LoVo (cell line): ENCODE measurements at regions not wholly inside any gene's neighbourhood (a gene's known extent, or its start where the extent isn't known, plus 50 kb on each side); places are given as distances from the start of the nearest gene placed in this dataset.

ENCODE experiments used
- DNase-seq: peaks from one replicate; pipeline ENCODE4 v3.0.0-alpha.2; 2016; ENCODE audit warnings: low spot score

DNA sequence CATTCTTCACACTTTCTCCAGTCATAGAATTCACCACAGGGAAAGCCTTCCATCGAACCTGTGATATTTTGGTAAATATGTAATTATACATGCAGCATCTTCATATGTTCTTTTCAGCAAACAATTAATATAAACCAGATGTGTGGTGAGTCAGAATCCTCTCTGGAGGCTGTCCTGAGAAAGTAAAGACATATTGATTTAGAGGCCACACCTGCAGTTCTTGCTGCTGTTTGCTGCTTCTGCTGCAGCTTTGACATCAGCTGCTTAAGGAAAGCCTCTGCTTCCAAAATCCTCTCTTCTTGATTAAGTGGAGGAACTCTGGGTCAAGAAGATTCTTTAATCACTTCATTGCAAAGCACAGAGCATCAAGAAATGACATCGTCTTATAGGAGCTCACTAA is 568.8 kb upstream of the ZEB2 start:
- no peak for DNase-seq

DNA sequence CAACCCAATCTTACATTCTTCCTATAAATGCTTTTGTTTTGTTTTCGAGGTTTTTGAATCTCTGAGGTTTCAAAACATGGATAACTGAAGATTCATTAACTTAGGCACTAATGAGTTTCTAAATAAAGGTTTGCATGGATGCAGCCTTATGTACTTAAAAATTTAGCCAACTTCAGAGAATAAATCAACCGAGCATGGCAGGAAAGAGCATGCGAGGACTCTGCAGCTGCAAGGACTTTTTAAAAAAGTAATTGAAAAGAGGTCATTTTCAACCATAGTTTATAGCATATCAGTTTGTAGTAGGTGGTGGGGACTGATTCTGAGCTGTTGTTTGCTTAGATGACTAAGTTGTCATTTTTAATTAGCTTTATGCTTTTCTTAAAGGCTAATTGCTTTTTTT is 567.0 kb upstream of the ZEB2 start:
- DNase-seq = no peak

DNA sequence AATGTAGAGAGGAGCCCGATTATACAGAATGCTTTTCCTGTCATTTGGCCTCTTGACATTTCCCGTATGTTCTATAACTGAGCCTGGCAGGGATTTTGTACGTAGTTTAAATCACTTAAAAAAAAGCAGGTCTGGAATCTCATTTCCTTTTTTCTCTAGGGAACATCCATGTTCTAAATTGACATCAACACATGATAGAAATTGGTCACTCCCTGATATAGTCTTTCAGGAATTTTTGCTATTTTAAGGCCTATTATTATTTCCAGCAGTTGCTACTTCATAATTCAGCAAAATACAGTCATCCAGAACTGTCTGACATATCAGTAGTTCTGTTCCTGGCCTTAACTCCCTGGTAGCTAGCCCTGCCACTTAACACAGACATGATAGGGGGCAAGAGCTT is 565.7 kb upstream of the ZEB2 start:
- DNase-seq = no peak

DNA sequence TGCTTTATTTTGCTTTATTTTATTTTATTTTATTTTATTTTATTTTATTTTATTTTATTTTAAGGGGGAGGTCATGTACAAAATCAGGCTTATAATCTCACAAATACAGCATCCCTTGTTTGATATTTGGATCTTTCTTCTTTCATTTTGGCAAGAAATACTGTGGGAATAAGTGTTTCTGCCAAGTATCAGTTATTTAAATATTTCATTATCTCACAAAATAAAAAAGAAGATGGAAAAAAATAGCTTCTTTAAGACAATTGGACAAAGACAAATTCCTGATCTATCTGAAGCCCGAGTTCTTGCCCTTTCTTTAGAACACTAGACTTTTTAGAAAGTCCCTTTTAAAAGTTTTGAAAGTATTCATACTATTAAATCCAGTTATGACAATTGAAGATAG is 560.5 kb upstream of the ZEB2 start:
- no peak for DNase-seq

DNA sequence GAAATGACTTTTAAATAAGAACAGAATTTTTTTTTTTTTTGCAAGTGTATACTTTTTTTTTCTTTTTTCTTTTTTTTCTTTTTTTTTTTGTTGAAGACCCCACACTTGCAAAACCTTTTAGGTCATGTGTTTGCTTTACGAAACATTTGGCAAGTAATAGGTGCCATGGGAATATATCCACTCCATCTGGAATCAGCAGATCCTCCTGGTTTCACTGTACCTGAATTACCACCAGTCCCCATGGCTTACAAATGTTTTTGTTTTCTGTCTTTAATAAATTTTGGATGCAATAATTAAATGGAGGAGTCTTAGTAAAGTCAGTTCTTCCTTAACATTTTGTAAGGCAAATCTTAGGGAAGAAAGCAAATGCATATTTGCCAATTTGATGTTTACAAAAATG is 559.7 kb upstream of the ZEB2 start:
- DNase-seq = no peak

DNA sequence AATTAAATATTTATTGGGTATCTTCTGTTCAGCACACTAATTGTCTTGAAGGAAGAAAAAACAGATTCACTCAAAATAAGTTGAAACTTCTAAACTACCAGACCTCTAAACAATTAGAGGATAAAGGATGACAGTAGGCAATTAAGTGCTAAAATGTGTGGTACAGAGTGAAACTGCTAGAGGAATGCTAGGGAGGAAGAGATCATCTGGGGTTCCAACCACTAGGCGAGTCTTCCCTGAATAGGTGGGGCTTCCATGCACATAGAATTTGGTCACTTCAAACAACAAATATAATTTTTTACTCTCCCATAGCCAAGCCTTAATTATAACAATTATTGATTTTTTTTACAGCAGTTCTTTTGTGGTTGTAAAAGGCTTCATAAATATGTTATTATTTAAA is 559.0 kb upstream of the ZEB2 start:
- no peak for DNase-seq

DNA sequence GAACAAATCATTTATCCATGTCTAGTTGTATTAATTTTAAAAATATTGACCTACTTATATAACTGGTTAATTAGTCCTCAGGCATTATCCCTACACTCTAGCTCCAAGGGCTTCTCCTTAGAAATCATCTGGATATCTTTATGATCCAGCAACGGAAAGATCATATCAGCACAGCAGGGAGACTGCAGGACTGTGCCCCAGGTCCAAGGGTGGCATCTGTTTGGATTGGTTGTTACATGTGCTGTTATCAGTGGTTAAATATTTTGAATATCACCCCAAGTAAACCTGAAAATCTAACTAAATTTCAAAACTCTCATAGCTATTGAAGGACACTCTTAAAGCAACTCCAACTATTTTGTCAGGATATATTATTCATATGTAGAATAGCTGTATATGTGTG is 556.2 kb upstream of the ZEB2 start:
- no peak for DNase-seq

DNA sequence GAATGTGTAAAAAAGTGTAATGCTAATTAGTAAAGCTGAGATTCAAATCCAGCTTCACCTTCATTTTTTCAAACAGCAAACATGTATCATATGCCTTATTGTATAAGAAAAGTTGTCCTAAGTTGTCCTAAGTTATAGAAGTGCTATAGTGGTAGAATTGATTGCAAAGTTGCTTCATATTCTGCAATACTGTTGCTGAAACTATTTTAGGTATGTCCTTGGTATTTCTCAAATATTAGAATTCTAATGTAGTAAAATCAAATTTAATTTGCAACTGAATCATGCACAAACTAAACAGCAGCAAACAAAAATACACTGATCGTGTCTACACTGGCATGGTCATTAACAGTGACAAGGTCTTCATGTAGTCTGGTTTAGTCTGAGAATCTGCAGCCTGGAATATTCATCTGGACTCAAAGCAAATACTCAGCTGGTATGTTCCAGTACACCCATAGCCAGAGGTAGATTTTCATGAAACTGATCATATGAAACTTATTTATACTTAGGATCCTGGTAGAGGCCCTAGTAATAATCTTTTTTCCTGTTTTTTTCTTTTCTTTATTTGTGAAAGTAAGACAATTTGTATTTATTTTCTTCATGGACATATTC is 555.6 kb upstream of the ZEB2 start:
- no peak for DNase-seq

DNA sequence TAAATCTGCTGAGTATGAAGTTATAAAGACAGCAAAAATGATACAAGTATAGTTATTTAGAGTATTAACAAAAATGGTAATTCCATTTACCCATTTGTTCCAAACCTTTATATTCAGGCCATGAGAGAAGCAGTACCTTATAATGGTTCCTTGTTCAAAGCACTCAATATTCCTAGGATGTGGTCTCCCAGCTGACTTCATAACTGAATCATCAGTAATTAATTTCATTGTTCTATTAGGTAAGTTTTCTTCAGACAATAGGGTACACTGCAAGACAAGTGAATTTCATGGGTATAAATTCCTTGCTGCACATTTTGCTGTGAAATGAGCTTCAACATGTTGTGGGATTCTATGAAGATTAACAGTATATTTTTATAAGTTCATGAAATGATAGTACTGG is 550.8 kb upstream of the ZEB2 start:
- DNase-seq = no peak

DNA sequence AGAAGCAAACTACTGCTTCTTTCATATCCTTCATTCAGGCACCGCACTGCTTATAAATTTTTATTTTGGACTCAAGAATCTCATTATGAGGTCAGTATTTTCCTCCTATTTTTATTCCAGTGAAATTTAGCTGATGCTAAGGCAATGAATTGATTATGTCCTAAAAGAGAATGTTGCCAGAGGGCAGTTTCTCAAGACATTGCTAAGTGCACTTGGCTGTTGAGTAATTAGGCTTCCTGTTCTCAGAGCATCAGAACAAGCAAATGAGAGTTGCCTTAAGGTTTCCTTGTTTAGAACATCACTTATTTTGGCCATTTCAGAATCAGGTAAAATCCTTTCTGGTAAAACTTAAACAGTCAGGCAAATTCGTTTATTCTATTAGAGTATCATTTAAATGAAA is 548.6 kb upstream of the ZEB2 start:
- DNase-seq = no peak

DNA sequence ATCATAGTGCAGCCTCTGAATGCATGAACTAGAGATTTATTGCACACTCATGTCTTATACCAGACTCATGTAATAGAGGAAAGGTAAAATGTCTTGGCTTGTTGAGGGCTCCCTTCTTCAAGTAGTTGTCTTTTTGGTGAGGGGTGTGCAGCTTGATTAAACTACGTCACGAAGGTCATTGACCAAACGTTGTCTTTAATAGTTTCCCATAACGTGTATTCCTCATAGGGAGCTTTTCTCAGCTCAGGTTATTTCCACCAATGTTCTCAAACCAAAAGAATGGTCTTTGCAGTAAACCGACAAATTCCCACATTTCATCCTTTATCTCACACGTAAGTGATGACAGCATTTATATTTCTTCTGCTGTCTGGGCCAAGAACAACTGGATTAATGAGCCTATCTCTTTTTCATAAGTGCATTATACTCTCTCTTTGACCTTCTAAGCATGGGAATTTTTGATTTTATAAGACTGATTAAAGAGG is 547.7 kb upstream of the ZEB2 start:
- no peak for DNase-seq

DNA sequence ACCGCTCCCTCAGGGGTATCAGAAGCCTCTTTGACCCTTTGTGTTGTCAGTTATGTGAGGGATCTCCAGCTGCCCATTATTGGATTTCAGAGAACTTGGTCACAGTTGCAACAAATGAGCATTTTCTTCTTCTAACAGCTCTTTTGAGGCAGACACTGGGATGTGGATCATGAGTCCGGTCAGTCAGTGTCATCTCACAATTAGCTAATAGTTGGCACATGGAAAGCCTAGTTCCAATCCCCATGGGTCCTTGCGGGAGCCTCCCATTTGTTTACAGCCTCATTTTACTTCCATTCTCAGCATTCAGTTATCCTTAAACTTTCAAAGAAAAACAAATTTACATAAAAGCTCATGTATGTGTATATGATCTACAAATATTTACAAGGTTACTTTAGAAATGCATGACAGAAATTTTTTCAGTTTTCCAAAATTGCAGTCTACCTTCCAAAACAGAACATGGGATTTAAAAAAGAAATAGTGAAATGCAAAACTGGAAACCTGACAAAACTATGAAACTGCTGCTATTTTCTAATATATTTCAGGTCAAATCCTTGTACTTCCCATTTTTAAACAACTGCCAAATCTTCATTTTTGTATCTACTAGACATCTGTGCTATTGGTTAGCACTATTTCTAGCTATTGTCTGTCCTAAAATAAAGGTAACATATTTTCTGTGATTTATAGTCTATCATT is 547.1 kb upstream of the ZEB2 start:
- DNase-seq = no peak

DNA sequence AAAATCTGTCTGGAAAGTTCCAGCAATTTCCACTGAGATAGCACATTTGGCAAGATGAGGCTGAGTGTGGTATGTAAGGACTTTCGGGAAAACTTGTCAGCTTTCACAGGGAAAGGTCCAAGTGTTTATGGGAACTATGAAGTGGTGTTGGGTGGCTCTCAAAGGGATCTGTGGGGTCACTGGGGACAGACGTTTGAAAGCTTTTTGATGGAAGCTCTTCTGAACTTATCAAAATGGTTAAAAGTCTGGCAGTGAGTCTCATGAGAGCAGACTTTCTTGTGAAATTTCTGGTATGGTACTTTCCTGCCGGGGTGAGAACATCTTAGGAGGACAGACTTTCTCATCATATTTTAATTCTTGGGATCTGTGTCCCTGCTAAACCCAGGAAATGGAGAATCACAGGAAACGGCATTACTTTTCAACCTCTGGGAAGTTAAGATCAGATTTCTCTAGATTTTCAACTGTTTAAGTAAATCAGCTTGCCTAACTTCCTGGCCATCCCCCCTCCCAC is 546.3 kb upstream of the ZEB2 start:
- no peak for DNase-seq

DNA sequence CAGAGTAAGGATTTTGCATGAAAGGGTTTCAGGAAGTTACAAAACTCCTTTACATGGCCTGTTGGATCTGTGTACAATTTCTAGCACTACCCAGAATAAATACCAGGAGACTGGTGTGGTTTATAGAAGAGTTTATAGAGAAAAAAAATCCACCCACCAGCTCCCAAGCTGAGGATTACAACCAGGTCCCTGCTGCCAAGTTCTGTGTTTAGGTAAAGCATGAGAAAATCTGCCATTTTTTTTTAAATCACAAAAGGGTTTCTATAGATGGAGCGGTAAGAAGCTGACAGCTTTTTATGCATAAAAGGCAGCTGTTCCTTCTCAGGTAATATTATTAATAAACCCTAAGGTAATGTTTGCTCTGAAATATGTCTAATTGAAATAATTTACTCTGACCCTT is 545.4 kb upstream of the ZEB2 start:
- DNase-seq = no peak

DNA sequence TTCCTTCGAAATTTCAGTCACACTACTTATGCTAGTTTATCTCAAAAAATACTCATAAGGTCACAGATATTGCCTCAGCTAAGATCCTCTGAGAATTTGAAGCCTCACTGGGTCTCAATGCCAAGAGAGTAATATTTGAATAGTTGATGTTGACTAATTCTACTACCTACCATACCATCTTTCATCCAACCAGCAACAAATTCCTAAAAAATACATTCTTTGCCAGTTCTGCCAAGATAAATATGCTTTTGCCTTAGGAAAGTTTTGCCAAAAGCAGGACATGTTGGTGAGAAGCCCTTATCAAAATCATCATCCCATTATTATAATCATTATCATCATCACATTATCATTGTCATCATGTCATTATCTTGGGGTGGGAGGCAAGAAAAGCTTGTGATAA is 544.6 kb upstream of the ZEB2 start:
- DNase-seq = no peak

DNA sequence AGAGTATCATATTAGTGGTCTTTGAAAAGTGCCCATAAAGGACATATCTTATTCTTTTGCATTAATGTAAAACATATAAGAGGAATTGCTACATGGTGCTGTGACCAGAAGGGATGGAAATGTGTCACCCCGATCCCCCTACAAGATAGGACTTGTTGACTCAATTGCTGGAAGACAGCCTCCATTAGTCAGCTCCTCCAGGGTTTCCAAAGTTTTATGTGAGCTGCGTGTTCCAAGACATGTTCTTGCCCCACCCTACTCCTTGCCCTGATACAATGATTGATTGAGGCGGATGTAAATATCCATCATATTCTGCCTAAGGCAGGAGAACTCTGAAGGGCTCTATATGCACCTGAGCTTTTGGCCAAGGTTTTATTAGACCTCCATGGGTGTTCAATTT is 541.0 kb upstream of the ZEB2 start:
- DNase-seq = no peak

DNA sequence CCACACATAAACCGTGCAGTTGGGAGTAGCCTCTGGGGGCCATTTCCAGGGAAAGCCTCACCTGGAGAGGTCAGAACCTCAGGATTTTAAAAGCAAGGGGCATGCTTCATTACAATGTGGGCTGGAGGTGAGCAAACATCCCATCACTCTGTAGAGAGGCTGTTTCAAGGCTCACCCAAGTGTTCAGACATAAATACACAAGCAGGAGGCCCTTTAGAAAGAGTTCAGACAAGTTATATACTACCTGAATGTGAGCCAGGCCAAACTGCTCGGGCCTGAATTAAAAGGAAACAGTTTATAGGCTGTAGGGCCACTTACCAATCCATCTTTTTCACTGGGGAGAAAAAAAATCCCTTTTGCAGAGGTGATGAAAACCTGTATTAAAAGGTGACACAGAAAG is 540.0 kb upstream of the ZEB2 start:
- DNase-seq = no peak

DNA sequence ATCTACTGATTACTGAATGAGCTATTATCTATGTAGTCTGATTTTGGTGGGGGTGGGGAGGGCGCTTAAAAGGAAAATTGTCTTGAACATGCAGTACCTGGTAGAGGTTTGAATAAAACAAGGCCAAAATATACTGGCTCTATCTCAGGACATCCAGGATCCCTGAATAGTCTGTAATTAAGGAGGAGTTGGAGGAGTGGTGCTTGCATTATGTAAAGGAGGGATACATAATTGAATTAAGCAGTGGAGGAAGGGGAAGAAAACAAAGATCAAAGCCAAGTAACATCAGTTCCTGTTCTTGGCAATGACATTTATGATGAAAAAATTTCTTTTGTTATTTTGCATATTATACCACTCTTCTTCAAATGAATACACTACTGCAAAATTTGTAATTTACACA is 539.4 kb upstream of the ZEB2 start:
- DNase-seq = no peak

DNA sequence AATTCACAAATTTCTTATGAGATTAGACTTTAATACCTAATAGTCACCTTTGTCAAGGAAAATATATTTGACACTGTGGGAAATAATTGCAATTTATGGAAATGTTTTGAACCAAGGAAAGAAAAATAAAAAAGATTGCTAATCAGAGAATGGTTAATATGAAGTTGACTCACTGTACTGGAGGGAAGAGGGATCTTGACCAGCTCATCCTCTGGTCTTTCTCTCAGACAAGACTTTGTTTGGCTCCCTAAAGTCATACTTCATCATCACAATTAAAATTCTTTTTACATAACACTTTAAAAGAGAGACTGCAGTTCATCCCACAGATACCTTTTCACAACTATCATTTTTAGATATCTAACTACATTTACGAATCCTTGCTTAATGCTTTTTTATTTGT is 538.5 kb upstream of the ZEB2 start:
- no peak for DNase-seq

DNA sequence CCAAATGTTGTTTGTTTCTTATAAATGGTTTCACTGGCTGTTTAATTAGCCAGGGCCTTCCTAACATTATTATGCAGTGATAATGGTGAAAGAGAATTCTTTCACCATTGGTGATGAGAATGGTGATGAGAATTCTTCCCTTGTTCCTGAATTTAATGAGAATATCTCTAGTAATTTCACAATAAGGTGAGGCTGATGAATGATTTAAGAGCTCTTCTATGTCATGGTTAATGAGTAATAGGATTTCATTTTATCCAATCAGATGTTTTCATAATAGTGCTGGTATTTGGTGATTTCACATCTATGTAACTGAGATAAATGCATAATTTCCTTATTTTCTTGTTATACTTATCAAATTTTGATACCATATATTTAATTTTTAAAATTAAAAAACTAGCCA is 535.7 kb upstream of the ZEB2 start:
- no peak for DNase-seq

DNA sequence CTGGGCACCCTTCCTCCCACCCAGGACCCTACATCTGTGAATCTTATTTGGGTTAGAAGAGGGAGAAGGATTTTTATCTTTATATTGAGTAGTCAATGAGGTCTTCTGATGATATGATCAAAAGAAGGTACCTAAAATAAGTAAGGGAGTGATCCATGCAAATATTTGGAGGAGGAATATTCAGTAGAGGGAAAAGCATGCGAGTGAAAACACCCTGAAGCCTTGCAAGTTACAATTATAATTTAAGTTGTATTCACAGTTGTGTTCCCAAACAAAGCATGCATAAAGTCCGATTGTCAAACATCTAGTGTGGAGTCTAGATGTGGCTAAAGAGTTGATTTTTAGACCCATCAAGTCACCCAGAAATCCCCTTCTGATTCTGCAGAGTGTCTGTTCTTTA is 530.2 kb upstream of the ZEB2 start:
- no peak for DNase-seq

DNA sequence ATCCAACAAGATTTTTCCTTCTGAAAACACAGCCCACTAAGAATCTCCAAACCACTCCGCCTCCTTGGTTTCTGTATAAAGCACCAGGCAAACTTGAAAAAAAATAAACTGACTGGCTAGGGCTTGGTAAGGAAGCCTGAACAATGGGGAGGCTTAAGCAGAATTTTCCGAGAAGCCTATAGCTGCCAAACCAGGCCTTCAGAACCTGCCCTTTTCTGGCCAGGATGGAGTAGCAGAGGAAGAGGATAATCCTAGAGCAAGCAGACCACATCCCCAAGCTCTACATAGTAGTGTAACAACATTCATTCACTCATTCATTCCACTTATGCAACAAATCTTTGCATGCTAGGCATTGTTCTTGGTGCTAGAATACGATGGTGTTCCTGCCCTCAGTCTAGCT is 529.6 kb upstream of the ZEB2 start:
- no peak for DNase-seq

DNA sequence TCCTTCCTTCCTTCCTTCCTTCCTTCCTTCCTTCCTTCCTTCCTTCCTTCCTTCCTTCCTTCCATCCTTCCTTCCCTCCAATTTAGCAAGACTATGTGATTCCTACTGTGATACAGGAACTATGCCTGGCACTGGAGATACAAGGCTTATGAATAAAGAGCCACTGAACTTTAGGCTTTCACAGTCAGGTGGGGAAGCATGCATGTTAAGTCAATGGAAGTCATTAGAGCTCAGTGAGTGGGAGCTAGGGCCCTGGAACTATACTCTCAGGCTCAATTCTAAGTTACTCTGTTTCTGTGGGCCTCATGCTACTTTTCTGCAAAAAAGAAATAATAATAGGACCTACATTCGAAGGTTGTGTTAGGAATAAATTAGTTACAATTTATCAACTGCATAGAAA is 527.6 kb upstream of the ZEB2 start:
- DNase-seq = no peak

DNA sequence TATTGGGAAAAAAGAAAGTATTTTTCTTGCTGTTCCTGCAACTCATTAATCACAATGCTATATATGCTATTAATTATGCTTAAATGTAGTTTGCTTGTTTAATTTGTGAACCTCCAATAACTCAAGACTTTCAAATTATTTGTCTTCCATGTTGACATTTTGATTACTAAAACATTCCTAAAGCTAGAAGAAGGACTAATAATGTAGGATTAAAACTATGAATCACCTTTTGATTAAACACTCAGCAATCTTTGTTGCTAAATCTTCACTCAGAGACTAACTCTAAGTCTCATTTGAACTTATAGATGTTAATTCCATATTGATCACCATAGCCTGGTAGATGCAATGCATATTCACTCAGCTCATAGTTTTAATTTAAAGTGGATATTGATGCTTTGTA is 524.6 kb upstream of the ZEB2 start:
- no peak for DNase-seq
